ENCODE measurements at regions not wholly inside any gene's neighbourhood (a gene's known extent, or its start where the extent isn't known, plus 50 kb on each side); places are given as distances from the start of the nearest gene placed in this dataset.

- DNase-seq = no peak
These were observed 375.2 kb downstream of the AACS start for GRCh38 chr12:125440399-125440798.

- no peak for DNase-seq
These were observed 378.1 kb downstream of the AACS start for GRCh38 chr12:125443341-125443740.

GRCh38 chr12:125451408-125451807 is 386.2 kb downstream of the AACS start:
- no peak for DNase-seq

GRCh38 chr12:125453751-125454150 is 388.5 kb downstream of the AACS start:
- DNase-seq = no peak

GRCh38 chr12:125454291-125454690 is 389.1 kb downstream of the AACS start:
- DNase-seq = no peak

GRCh38 chr12:125454786-125455480 is 389.7 kb downstream of the AACS start:
- DNase-seq = no peak

GRCh38 chr12:125455556-125455955 is 390.3 kb downstream of the AACS start:
- no peak for DNase-seq

GRCh38 chr12:125458552-125459268 is 393.5 kb downstream of the AACS start:
- DNase-seq = no peak

- DNase-seq = no peak
These were observed 396.6 kb downstream of the AACS start for GRCh38 chr12:125461831-125462230.

- DNase-seq = no peak
These were observed 398.2 kb downstream of the AACS start for GRCh38 chr12:125463386-125463785.

GRCh38 chr12:125467363-125467762 is 402.1 kb downstream of the AACS start:
- no peak for DNase-seq

GRCh38 chr12:125469683-125470082 is 404.4 kb downstream of the AACS start:
- no peak for DNase-seq

GRCh38 chr12:125470838-125471783 is 405.9 kb downstream of the AACS start:
- DNase-seq = no peak

- DNase-seq = no peak
These were observed 408.3 kb downstream of the AACS start for GRCh38 chr12:125473501-125473900.

- DNase-seq = no peak
These were observed 422.1 kb downstream of the AACS start for GRCh38 chr12:125487336-125487735.

GRCh38 chr12:125491553-125491952 is 426.3 kb downstream of the AACS start:
- DNase-seq = no peak

- no peak for DNase-seq
These were observed 427.4 kb downstream of the AACS start for GRCh38 chr12:125492354-125493270.

GRCh38 chr12:125493704-125494308 is 428.6 kb downstream of the AACS start:
- no peak for DNase-seq

GRCh38 chr12:125503128-125503527 is 437.9 kb downstream of the AACS start:
- no peak for DNase-seq

- DNase-seq = no peak
These were observed 444.0 kb downstream of the AACS start for GRCh38 chr12:125509195-125509594.

- DNase-seq = no peak
These were observed 447.5 kb downstream of the AACS start for GRCh38 chr12:125512541-125513298.
